BLaER1 treated with 17β-estradiol and CSF1 and Interleukin-3, amounts not matched to agents 10 nM and 100 nM (cell line): ENCODE measurements at regions not wholly inside any gene's neighbourhood (a gene's known extent, or its start where the extent isn't known, plus 50 kb on each side); places are given as distances from the start of the nearest gene placed in this dataset.
A peak's percentile ranks its signal among the peaks of the same experiment; 100 is the strongest.

Experiments
- H3K27ac ChIP-seq, 11 experiments: shearing (Covaris generic); formaldehyde crosslinking; 2 replicates each; pipeline ENCODE4 v1.8.1; 2022
- H3K27me3 ChIP-seq, 11 experiments: shearing (Covaris generic); formaldehyde crosslinking; 2 replicates each; pipeline ENCODE4 v1.8.1; 2022
- H3K36me3 ChIP-seq, 11 experiments: shearing (Covaris generic); formaldehyde crosslinking; 2 replicates each; pipeline ENCODE4 v1.8.1; 2022
- H3K4me1 ChIP-seq, 10 experiments: shearing (Covaris generic); formaldehyde crosslinking; 2 replicates each; pipeline ENCODE4 v1.8.1; 2022
- H3K4me2 ChIP-seq, 11 experiments: shearing (Covaris generic); formaldehyde crosslinking; 2 replicates each; pipeline ENCODE4 v1.8.1; 2022
- H3K4me3 ChIP-seq, 10 experiments: shearing (Covaris generic); formaldehyde crosslinking; 2 replicates each; pipeline ENCODE4 v1.8.1; 2022
- H3K9ac ChIP-seq, 11 experiments: shearing (Covaris generic); formaldehyde crosslinking; 2 replicates each; pipeline ENCODE4 v1.8.1; 2022
- H3K9me3 ChIP-seq, 11 experiments: shearing (Covaris generic); formaldehyde crosslinking; replicated peaks in 1 of 11; 2 replicates each; pipeline ENCODE4 v1.8.1; 2022
- H4K20me1 ChIP-seq, 11 experiments: shearing (Covaris generic); formaldehyde crosslinking; 2 replicates each; pipeline ENCODE4 v1.8.1; 2022
- Cebpa-rat ChIP-seq, 11 experiments: shearing (Covaris generic); IDR thresholded peaks; 2 replicates each; pipeline ENCODE4 v1.8.1; 2022

DNA sequence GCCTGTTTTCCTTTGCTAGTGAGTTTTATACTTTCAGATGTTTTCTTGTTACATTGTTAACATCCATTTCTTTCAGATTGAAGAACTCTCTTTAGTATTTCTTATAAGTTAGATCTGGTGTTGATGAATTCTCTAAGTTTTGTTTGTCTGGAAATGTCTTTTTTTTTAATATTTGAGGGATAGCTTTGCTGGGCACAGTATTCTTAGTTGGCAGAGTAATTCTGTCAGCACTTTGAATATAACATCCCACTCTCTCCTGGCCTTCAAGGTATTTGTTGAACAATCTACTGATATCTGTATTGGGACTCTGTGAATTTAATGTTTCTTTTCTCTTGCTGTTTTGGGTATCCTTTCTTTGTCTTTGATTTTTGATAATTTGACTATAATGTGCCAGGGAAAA is 79.4 kb upstream of the UST start:
- peaks cover 0 to 12% (median 0%) of the 10 kb centered on the region in 10 experiments; a peak in 3 of 20 replicates for H3K4me1 ChIP-seq
- H3K9me3 ChIP-seq, result peaks cover 64 to 79% (median 70%) of the 10 kb centered on the region in 11 experiments

GRCh38 chr6:148671085-148671484 is 75.7 kb upstream of the UST start:
- Histone ChIP-seq H3K4me3 (peak overlapping the region in 1 of 10 experiments; percentile 7; a peak in 2 of 20 replicates), H3K36me3 (peaks cover 0 to 11% (median 0%) of the 10 kb centered on the region in 11 experiments; a peak in 5 of 22 replicates), H4K20me1 (no peaks in the 10 kb centered on the region), H3K9me3 (peaks cover 76 to 92% (median 87%) of the 10 kb centered on the region in 11 experiments), H3K27ac (no peak overlapping the region), H3K4me2 (no peak overlapping the region), H3K9ac (no peak overlapping the region), H3K27me3 (no peaks in the 10 kb centered on the region), H3K4me1 (peaks cover 0 to 38% (median 23%) of the 10 kb centered on the region in 10 experiments; a peak in 17 of 20 replicates)
- no peak for TF ChIP-seq Cebpa-rat (IDR thresholded peaks at IDR 0.05)

More for the DNA sequence above, 79.4 kb upstream of the UST start:
- Histone ChIP-seq H3K36me3 (peaks cover 0 to 11% (median 0%) of the 10 kb centered on the region in 11 experiments; a peak in 5 of 22 replicates), H3K27me3 (no peaks in the 10 kb centered on the region), H3K27ac (no peak overlapping the region), H3K4me2 (no peak overlapping the region), H4K20me1 (no peaks in the 10 kb centered on the region), H3K4me3 (no peak overlapping the region), H3K9ac (no peak overlapping the region)
- TF ChIP-seq Cebpa-rat (IDR thresholded peaks at IDR 0.05), result no peak

GRCh38 chr6:148671952-148672351 is 74.9 kb upstream of the UST start:
- no peak for TF ChIP-seq Cebpa-rat (IDR thresholded peaks at IDR 0.05)
- Histone ChIP-seq H3K4me3 (peak overlapping the region in 1 of 10 experiments; percentile 7; a peak in 1 of 20 replicates), H3K9ac (no peak overlapping the region)

GRCh38 chr6:148674306-148674705 is 72.5 kb upstream of the UST start:
- H3K9me3 ChIP-seq, result peaks cover 51 to 78% (median 70%) of the 10 kb centered on the region in 11 experiments
- peak overlapping the region in 3 of 11 experiments; percentile 39 to 57 (median 51); a peak in 5 of 22 replicates for H3K9ac ChIP-seq
- peaks cover 0 to 8% (median 0%) of the 10 kb centered on the region in 11 experiments; a peak in 5 of 22 replicates for H3K36me3 ChIP-seq
- 0 out of 22 replicates have a peak, but pooled peaks of 1 of the 11 experiments have one; percentile 26 for TF ChIP-seq Cebpa-rat (IDR thresholded peaks at IDR 0.05)
- peak overlapping the region in 9 of 11 experiments; percentile 16 to 81 (median 70); a peak in 18 of 22 replicates for H3K4me2 ChIP-seq
- H4K20me1 ChIP-seq, result no peaks in the 10 kb centered on the region
- peaks cover 17 to 61% (median 45%) of the 10 kb centered on the region in 10 experiments; a peak in 19 of 20 replicates for H3K4me1 ChIP-seq
- no peak overlapping the region; a peak in 1 of 20 replicates for H3K4me3 ChIP-seq
- no peaks in the 10 kb centered on the region for H3K27me3 ChIP-seq
- H3K27ac ChIP-seq, result peak overlapping the region in 7 of 11 experiments; percentile 40 to 79 (median 71); a peak in 14 of 22 replicates

More at GRCh38 chr6:148671952-148672351, 74.9 kb upstream of the UST start:
- Histone ChIP-seq H3K4me1 (peaks cover 0 to 40% (median 23%) of the 10 kb centered on the region in 10 experiments; a peak in 17 of 20 replicates), H3K9me3 (peaks cover 69 to 89% (median 80%) of the 10 kb centered on the region in 11 experiments), H3K36me3 (peaks cover 0 to 8% (median 0%) of the 10 kb centered on the region in 11 experiments; a peak in 5 of 22 replicates), H3K4me2 (no peak overlapping the region), H3K27ac (no peak overlapping the region), H4K20me1 (no peaks in the 10 kb centered on the region), H3K27me3 (no peaks in the 10 kb centered on the region)

GRCh38 chr6:148677594-148678476 is 69.0 kb upstream of the UST start:
- TF ChIP-seq Cebpa-rat (IDR thresholded peaks at IDR 0.05), result no peak
- H3K4me3 ChIP-seq, result no peak overlapping the region
- H3K9me3 ChIP-seq, result peaks cover 21 to 63% (median 54%) of the 10 kb centered on the region in 11 experiments
- peaks cover 26 to 71% (median 55%) of the 10 kb centered on the region in 10 experiments for H3K4me1 ChIP-seq
- H3K36me3 ChIP-seq, result no peaks in the 10 kb centered on the region
- H3K4me2 ChIP-seq, result peak overlapping the region in 10 of 11 experiments; percentile 6 to 78 (median 52); a peak in 18 of 22 replicates
- peak overlapping the region in 9 of 11 experiments; percentile 11 to 68 (median 50); a peak in 16 of 22 replicates for H3K27ac ChIP-seq
- no peak overlapping the region for H3K9ac ChIP-seq
- H4K20me1 ChIP-seq, result no peaks in the 10 kb centered on the region
- no peaks in the 10 kb centered on the region for H3K27me3 ChIP-seq

DNA sequence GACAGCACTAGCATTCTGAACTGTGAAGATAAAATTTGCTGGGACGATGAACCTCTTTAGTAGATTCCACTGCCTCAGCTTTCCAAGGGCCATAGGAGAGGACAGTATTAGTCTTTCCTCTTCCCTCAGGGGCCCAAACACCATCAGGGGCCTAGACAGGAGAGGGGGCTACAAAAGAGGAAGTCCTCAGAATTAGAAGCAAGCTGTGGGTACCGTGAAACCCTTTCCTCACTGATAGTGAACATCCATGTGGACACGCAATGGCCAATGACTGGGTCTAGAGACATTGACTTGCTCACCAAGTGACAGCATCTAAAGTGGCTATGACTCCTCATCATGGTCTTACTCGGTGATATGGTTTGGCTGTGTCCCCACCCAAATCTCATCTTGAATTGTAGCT is 68.1 kb upstream of the UST start:
- no peaks in the 10 kb centered on the region for H3K36me3 ChIP-seq
- peak overlapping the region in 2 of 10 experiments; percentile 10 to 34; a peak in 1 of 20 replicates for H3K4me3 ChIP-seq
- TF ChIP-seq Cebpa-rat (IDR thresholded peaks at IDR 0.05), result no peak
- no peaks in the 10 kb centered on the region for H4K20me1 ChIP-seq
- no peak overlapping the region for H3K9ac ChIP-seq
- H3K27me3 ChIP-seq, result no peaks in the 10 kb centered on the region
- H3K27ac ChIP-seq, result peak overlapping the region in 9 of 11 experiments; percentile 11 to 68 (median 50); a peak in 16 of 22 replicates
- peaks cover 35 to 75% (median 62%) of the 10 kb centered on the region in 10 experiments for H3K4me1 ChIP-seq
- H3K4me2 ChIP-seq, result peak overlapping the region in 10 of 11 experiments; percentile 6 to 78 (median 52); a peak in 18 of 22 replicates
- H3K9me3 ChIP-seq, result peaks cover 12 to 55% (median 46%) of the 10 kb centered on the region in 11 experiments

GRCh38 chr6:148681666-148682065 is 65.2 kb upstream of the UST start:
- H3K27me3 ChIP-seq, result no peaks in the 10 kb centered on the region
- peak overlapping the region in 6 of 11 experiments; percentile 56 to 79 (median 74); a peak in 8 of 22 replicates for H3K4me2 ChIP-seq
- peaks cover 42 to 66% (median 58%) of the 10 kb centered on the region in 10 experiments for H3K4me1 ChIP-seq
- peak overlapping the region in 3 of 11 experiments; percentile 81 to 88 (median 84); a peak in 3 of 22 replicates for H3K27ac ChIP-seq
- peaks cover 7 to 39% (median 25%) of the 10 kb centered on the region in 11 experiments for H3K9me3 ChIP-seq
- H3K9ac ChIP-seq, result no peak overlapping the region
- H3K36me3 ChIP-seq, result no peaks in the 10 kb centered on the region
- H3K4me3 ChIP-seq, result no peak overlapping the region
- H4K20me1 ChIP-seq, result no peaks in the 10 kb centered on the region
- no peak for TF ChIP-seq Cebpa-rat (IDR thresholded peaks at IDR 0.05)

DNA sequence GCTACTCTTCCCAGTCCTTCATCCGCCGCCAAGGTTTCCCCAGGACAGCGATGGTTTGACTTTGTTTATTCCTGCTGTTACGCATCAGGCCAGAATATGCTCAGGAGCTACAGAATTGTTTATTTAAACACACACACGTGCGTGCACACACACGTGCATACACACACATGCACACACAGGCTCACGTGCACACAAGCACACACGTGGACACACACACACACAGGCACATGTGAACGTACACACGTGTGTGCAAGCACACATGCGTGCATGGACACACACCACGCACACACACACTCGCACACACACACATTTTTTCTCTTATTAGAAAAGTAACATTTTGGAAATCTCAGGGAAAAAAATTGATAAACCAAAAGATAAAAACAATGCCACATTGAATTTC is 64.6 kb upstream of the UST start:
- no peak for TF ChIP-seq Cebpa-rat (IDR thresholded peaks at IDR 0.05)
- Histone ChIP-seq H4K20me1 (no peaks in the 10 kb centered on the region), H3K27ac (peak overlapping the region in 10 of 11 experiments; percentile 65 to 88 (median 80); a peak in 18 of 22 replicates), H3K4me3 (peak overlapping the region in 1 of 10 experiments; percentile 26; a peak in 3 of 20 replicates), H3K9ac (peak overlapping the region in 5 of 11 experiments; percentile 64 to 71 (median 69); a peak in 5 of 22 replicates), H3K9me3 (peaks cover 7 to 45% (median 25%) of the 10 kb centered on the region in 11 experiments), H3K4me1 (peaks cover 42 to 61% (median 54%) of the 10 kb centered on the region in 10 experiments), H3K27me3 (no peaks in the 10 kb centered on the region), H3K4me2 (peak overlapping the region; percentile 44 to 79 (median 72)), H3K36me3 (no peaks in the 10 kb centered on the region)
